Panc1 (cell line): ENCODE measurements at regions not wholly inside any gene's neighbourhood (a gene's known extent, or its start where the extent isn't known, plus 50 kb on each side); places are given as distances from the start of the nearest gene placed in this dataset.

Experiments used
- ATAC-seq: fragments of 200-7000 bp; cut with Tn5 transposase; 2 replicates; pipeline ENCODE4 v1.9.1; 2020; ENCODE audit warnings: mild to moderate bottlenecking, moderate library complexity
- BruUV-seq: library from RNA; stranded (reverse); fragments of 400-500 nt; replicated peaks from 2 replicates; lab custom pipeline; 2021; lab: Mats Ljungman, UMichigan
- CTCF ChIA-PET: fragments of 300-600 bp; sonication (Branson Sonifier 250); formaldehyde crosslinking; loops from one replicate; lab custom pipeline; 2022; ENCODE audit warnings: antibody characterized with exemption; lab: Charles Lee
- POLR2A ChIA-PET: fragments of 300-600 bp; sonication (Branson Sonifier 250); formaldehyde crosslinking; loops from one replicate; lab custom pipeline; 2022; ENCODE audit warnings: antibody characterized with exemption; lab: Charles Lee
- DNase-seq: peaks from one replicate; pipeline ENCODE4 v3.0.0-alpha.2; 2010; ENCODE audit warnings: low read depth, low spot score
- H3K27ac ChIP-seq: 2 replicates; pipeline ENCODE4 v1.5.1; 2011; ENCODE audit warnings: mild to moderate bottlenecking, low read length, inconsistent platforms
- H3K27me3 ChIP-seq: fragments of 200-500 bp; sonication (Bioruptor generic); 2 replicates; pipeline ENCODE4 v1.6.0; 2014; ENCODE audit warnings: low read length, inconsistent platforms; ENCODE audit not compliant: control insufficient read depth, insufficient read depth
- H3K36me3 ChIP-seq: fragments of 200-500 bp; sonication (Bioruptor generic); 2 replicates; pipeline ENCODE4 v1.5.1; 2014; ENCODE audit warnings: inconsistent platforms, mild to moderate bottlenecking, low read length, moderate library complexity; ENCODE audit not compliant: control insufficient read depth, insufficient read depth
- H3K4me1 ChIP-seq: 2 replicates; pipeline ENCODE4 v1.5.1; 2011; ENCODE audit warnings: inconsistent platforms, mild to moderate bottlenecking, low read length, moderate library complexity; ENCODE audit not compliant: control insufficient read depth, insufficient read depth
- H3K4me3 ChIP-seq, 2 experiments: 2 replicates each; pipeline ENCODE4 v1.5.1; 2011 to 2012; ENCODE audit warnings: low read depth in 2 of 2, low read length in 2 of 2, mild to moderate bottlenecking in 2 of 2, inconsistent platforms in 1 of 2, moderate library complexity in 1 of 2
- H3K9me3 ChIP-seq: fragments of 200-500 bp; sonication (Bioruptor generic); 2 replicates; pipeline ENCODE4 v1.5.1; 2014; ENCODE audit warnings: low read depth, mild to moderate bottlenecking, inconsistent platforms, low read length, moderate library complexity; ENCODE audit not compliant: control insufficient read depth, insufficient read depth
- POLR2AphosphoS5 ChIP-seq: IDR thresholded peaks from 2 replicates; pipeline ENCODE4 v1.6.1; 2012; ENCODE audit warnings: mild to moderate bottlenecking, low read depth, low read length, moderate library complexity
- REST ChIP-seq, 2 experiments: IDR thresholded peaks; 2 replicates each; pipeline ENCODE4 v1.6.1; 2011 to 2012; ENCODE audit warnings: low read depth in 2 of 2, control low read depth in 1 of 2, low read length in 1 of 2, mild to moderate bottlenecking in 1 of 2, moderate library complexity in 1 of 2; ENCODE audit not compliant: insufficient read depth in 1 of 2
- SIN3A ChIP-seq: IDR thresholded peaks from 2 replicates; pipeline ENCODE4 v1.6.1; 2012; ENCODE audit warnings: low read depth, mild to moderate bottlenecking, low read length, moderate library complexity, borderline replicate concordance; ENCODE audit not compliant: insufficient read depth
- TCF7L2 ChIP-seq: IDR thresholded peaks from 2 replicates; pipeline ENCODE4 v1.6.1; 2011; ENCODE audit warnings: mild to moderate bottlenecking, low read depth, low read length, inconsistent platforms
- in situ Hi-C: cut with HindIII; loops from 2 replicates; pipeline ENCODE4 v1.10.0; 2016; ENCODE audit warnings: low sequenced_read_pairs, low pct_unique_long_range_greater_than_20kb
- intact Hi-C: fragments of 100-400 bp; cut with micrococcal nuclease; formaldehyde crosslinking; loops from one replicate; pipeline ENCODE4 v1.10.0; 2022; ENCODE audit not compliant: unreplicated experiment
- TF ChIP-seq, protein P1 (sequence below): fragments of 450-650 bp; IDR thresholded peaks from 2 replicates; pipeline ENCODE4 v1.5.1; 2017; ENCODE audit warnings: mild to moderate bottlenecking

DNA sequence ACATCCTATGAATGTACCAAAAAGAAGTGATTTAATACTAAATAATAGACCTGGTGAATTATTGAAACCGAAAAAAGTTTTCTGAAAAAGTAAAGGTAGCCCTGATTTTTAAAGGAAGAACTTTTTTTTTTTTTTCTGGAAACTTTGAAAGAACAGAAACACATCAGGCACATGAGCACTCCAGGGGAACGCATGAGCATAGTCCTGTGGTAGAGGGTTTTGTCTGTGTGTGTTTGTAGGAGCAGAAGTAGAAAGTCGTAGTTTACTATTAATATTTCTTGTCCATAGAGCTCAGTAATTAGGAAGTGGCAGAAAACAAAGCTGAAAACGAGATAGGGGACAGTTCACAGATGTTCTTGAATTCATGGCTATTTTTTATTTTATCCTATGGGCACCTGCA, 1175.9 kb upstream of the B3GALT2 start:
- no peaks in the 10 kb centered on the region for H3K27me3 ChIP-seq
- H3K36me3 ChIP-seq: no peaks in the 10 kb centered on the region
- ChIA-PET POLR2A (no interaction called here), CTCF (no interaction called here)
- H3K27ac ChIP-seq: no peak overlapping the region
- no peak for DNase-seq
- no peak overlapping the region for H3K4me3 ChIP-seq
- in situ Hi-C loops: no loop called here
- ATAC-seq: no peak
- H3K4me1 ChIP-seq: peaks cover 4% of the 10 kb centered on the region; the same call in 1 of the 2 replicates
- no TSS peak for BruUV-seq
- TF ChIP-seq REST (IDR thresholded peaks at IDR 0.05; ENCODE audit: insufficient read depth in 1 of 2, low read depth in 2 of 2, low read length in 1 of 2) (no peak), POLR2AphosphoS5 (no peak), TCF7L2 (no peak), SIN3A (no peak)
- TF ChIP-seq, protein P1, sequence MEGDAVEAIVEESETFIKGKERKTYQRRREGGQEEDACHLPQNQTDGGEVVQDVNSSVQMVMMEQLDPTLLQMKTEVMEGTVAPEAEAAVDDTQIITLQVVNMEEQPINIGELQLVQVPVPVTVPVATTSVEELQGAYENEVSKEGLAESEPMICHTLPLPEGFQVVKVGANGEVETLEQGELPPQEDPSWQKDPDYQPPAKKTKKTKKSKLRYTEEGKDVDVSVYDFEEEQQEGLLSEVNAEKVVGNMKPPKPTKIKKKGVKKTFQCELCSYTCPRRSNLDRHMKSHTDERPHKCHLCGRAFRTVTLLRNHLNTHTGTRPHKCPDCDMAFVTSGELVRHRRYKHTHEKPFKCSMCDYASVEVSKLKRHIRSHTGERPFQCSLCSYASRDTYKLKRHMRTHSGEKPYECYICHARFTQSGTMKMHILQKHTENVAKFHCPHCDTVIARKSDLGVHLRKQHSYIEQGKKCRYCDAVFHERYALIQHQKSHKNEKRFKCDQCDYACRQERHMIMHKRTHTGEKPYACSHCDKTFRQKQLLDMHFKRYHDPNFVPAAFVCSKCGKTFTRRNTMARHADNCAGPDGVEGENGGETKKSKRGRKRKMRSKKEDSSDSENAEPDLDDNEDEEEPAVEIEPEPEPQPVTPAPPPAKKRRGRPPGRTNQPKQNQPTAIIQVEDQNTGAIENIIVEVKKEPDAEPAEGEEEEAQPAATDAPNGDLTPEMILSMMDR: no peak
- intact Hi-C loops: no loop called here
- H3K9me3 ChIP-seq: no peaks in the 10 kb centered on the region

- DNase-seq (no peak), ATAC-seq (no peak)
- in situ Hi-C loops: no loop called here
- Histone ChIP-seq H3K4me3 (no peak overlapping the region), H3K36me3 (no peaks in the 10 kb centered on the region), H3K27me3 (no peaks in the 10 kb centered on the region), H3K27ac (no peak overlapping the region), H3K9me3 (no peaks in the 10 kb centered on the region), H3K4me1 (no peaks in the 10 kb centered on the region)
- no peak for TF ChIP-seq REST (IDR thresholded peaks at IDR 0.05; ENCODE audit: insufficient read depth in 1 of 2, low read depth in 2 of 2, low read length in 1 of 2)
- no peak for TF ChIP-seq SIN3A
- TF ChIP-seq TCF7L2: no peak
- TF ChIP-seq POLR2AphosphoS5: no peak
- TF ChIP-seq, protein P1: no peak
- POLR2A ChIA-PET: interaction anchor here (0.7 kb wide), 1 partner anchor 1049 kb away, joined by 3 read pairs; no protein-coding TSS in a partner anchor
- intact Hi-C loops: no loop called here
- no TSS peak for BruUV-seq
- CTCF ChIA-PET: no interaction called here
Observed at GRCh38 chr1:194361374-194362131, 1175.1 kb upstream of the B3GALT2 start.
